GM21360 (cell line): ENCODE measurements at regions not wholly inside any gene's neighbourhood (a gene's known extent, or its start where the extent isn't known, plus 50 kb on each side); places are given as distances from the start of the nearest gene placed in this dataset.

Experiments used
- ATAC-seq: cut with Tn5 transposase; IDR thresholded peaks from one replicate; pipeline ENCODE4 v1.9.1; 2021; ENCODE audit warnings: mild to moderate bottlenecking, moderate library complexity; ENCODE audit not compliant: unreplicated experiment

- ATAC-seq: no peak
Measured at GRCh38 chr17:56648321-56648720, 54.8 kb downstream of the NOG start.

DNA sequence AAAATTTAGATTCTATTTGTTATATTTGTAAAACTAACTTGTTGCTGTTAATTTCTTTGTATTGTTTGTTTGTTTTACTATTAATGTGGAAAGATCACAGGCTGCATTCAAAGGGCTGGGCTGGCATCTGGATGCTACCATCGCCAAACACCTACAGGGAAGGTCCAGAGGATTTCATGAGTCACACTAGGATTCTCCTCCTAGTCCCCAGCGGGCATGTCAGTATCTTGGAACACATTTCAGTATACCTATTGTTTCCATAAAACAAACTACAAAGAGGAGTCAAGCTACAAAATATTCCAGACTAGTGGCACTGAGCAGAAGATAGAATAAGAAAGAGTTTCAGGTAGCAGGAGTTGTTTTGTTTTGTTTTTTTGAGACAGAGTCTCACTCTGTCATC is 55.3 kb downstream of the NOG start:
- ATAC-seq: no peak

GRCh38 chr17:56652628-56653027 is 59.1 kb downstream of the NOG start:
- no peak for ATAC-seq

DNA sequence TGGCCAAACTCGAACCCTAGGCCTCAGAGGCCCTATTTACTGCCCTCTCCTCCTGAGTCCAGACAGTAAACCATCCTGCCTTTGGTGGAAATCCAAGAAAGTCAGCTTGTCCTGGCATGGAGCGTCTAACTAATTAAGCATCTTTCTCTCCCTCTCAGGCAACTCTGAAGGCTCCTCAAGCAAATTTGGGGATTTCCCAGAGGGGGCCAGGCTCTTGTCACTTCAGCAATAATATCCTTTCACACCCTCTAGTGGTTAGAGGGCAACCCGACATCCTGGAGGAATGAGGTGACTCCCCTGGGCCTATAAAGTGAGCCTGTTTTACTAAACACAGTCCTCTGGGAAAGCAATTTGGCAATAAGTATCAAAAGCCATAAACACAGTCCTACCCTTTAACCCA is 60.4 kb downstream of the NOG start:
- ATAC-seq: peak; percentile 100

GRCh38 chr17:56656701-56657327 is 63.3 kb downstream of the NOG start:
- no peak for ATAC-seq

DNA sequence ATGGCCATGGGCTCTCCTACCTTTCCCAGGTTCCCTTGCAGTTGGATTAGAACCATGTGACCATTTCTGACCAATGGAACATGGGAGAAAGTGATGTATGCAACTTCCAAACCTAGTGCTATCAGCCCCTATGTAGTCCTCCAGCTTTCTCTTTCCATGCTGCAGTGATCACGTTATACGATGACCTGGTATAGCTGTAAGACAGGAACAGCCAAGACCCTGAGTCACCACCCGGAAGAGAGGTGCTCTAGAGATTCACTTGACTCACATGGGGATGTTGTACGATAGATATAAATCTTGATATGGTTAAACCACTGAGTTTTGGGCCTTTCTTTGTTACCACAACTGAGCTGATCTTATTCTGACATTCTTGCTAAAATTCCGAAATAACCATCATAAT is 65.1 kb downstream of the NOG start:
- no peak for ATAC-seq

GRCh38 chr17:56659622-56660021 is 66.1 kb downstream of the NOG start:
- no peak for ATAC-seq

DNA sequence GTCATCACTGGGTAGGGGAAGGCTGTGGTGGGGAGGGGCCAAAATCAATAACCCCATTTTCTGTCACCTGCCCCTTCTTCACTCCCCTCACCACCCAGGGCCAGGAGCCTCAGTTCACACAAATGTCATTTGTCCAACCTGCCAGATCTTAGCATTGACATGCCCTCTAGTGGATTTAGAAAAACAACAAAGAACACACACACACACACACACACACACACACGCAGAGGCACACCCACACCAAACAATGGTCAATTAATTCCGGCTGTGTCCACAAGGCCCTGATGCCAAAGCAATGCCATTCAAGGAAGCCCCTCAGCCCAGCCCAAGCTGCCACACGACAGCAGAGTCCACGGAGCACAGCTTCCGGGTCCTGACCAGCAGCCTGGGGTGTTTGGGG is 68.4 kb downstream of the NOG start:
- no peak for ATAC-seq

GRCh38 chr17:56665864-56666263 is 72.4 kb downstream of the NOG start:
- no peak for ATAC-seq

- ATAC-seq: no peak
Measured at GRCh38 chr17:56667925-56668458, 74.5 kb downstream of the NOG start.

DNA sequence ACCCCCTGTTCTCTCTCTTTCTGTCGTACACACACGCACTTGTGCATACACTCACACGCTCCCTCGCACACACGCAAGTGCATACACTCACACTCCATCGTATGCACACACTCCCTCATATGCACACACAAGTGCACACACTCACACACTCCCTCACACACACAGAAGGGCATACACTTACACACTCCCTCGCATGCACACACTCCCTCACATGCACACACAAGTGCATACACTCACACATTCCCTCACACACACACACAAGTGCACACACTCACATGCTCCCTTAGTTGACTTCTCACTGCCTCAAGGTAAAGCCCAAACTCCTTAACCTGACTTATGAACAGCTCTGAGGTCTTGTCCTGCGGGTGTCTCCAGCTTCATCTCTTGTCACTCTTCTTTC is 78.7 kb downstream of the NOG start:
- ATAC-seq: no peak

DNA sequence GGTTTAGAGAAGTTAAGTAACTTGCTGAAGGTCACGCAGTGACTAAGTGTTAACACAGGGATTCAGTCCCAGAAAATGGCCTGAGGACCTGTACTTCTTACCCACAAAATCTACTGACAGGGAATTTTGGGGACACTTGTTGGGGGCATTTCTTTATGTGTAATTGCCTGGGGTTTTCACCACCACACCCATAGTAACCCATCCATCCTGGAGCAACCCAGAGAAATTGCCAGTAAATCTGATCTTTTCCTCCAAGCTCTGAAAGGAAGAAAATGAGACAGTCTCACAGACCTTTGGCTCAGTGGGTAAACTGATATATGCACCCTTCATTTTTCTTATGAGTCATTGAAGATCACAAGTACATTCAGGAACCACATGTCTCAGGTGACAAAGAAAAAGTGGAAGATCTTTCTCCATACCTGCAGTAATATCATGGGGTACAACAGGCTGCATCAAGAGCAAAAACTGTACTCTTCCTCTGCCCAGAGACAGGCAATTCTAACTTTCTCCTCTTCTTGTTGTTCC is 81.0 kb downstream of the NOG start:
- ATAC-seq: no peak

DNA sequence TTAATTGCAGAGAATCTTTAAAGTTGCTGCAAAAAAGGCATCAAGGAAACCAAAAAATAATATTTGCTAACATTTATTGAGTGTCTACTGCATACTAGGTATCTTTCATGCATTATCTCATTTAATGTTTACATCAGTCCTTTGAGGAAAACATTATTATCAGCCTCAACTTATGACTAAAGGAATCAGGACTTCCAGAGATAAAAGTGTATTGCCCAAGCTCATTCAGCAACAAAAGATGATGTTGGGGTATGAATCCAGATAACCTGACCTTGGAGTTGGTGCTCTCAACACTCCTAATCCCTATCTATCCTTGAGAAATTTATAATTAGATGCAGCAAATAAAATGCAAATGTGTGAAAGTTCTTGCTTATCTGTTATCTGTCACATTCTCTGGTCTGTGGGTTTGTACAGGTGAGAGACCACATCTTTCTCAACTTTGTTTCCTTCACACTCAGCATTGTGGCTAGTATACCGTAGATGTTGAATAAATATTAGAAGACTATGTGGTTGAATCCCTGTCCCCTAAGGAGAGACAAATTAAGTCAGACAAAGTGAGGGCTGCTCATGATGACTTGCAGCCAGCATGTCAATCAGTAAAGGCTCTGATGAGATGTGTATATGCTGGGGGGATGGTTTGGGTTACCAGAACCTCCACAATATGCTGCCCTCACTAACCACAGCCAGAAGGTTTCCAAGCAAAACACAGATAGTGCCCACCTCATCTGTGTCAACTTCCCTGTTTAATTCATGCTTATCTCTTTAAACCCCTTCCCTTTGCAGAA is 82.6 kb downstream of the NOG start:
- ATAC-seq: no peak

DNA sequence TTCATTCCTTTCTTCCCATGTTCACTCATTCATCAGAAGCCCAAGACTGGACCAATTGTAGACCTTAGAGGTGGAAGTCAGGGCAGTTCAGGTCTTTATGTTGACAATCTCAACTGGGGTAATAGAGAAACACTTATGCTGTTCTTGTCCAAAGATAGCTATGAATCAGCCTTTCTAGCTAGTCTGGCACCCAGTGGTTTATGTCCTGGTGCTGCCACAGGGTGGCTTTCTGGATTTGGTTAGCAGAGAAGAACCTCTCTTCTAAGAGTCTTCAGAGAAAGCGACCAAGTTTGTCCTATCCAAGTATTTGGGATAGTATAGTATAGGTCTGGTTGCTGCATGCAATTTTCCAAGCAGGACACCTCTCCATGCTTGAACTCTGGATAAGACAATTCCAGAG is 83.3 kb downstream of the NOG start:
- ATAC-seq: no peak

DNA sequence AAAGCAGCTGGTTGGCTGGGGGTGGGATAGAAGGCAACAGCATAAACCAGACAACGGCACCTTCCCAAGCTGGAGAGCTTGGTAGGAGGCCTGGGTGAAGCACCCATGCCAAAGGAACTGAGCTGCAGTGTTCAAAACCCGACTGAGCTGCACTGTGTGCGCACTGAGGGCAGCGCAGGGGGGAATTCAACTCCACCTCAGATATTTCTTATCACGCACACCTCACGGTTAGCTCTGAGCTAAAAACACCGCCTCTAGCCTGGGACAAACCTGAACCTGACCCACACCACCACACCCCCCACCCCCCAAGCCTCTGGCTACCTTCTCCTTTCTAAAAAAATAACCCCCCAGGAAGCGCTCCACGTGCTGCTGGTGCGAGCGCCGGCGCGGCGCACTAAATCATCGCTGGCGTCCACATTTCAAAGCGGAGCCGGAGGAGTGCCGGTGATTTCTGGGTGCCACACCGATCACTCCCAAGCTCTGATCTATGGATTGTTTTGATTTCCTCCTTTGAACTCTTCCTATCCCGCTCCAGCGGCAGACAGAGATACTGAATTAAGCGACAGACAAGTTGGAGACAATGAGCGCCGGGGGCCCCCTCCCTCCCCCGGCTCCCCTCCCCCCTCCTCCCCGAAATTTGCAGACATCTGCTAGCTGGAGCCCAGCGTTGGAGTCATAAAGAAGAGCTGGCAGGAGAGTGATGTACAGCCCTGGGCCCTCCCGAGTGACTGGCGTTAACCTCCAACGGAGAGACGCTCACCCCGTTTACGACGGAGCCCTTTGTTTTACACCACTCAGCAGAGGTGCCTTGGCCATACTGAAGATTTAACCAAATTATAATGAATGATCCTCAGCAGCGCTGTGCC is 85.0 kb downstream of the NOG start:
- ATAC-seq: no peak

- no peak for ATAC-seq
Measured at GRCh38 chr17:56679115-56679776, 85.7 kb downstream of the NOG start.

GRCh38 chr17:56679777-56680422 is 86.4 kb downstream of the NOG start:
- no peak for ATAC-seq

GRCh38 chr17:56680676-56681075 is 87.2 kb downstream of the NOG start:
- no peak for ATAC-seq

DNA sequence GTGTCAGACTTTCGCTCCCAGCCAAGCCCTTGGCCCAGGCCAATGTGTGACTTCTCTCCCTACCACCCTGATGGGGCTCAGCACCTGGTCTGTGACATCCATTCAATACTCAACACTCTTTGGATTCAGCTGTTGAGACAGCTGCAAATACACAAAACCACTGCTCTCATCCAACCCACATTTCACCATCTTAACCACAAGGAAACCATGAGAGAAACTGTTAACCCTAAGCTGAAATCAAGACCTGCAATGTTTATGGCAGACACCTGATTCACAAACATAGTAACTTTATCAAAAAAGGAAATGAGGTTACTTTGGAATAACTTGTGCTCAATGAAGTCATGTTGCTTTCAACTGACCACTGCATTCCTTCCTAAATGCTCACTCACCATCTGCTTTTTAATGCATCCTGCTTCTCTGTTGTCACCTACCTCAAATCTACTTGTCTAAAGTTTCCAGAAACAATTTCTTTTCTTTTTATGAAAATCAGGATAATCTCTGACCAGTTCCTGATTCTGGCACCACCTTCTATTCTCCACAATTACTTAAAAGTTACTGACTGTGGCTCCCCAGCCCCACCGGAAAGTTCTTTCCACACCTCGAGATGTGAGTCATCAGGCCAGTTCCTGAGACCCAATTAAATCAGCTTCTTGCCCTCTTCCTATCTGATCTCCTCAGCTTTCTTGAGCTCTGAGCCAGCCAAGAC is 88.2 kb downstream of the NOG start:
- no peak for ATAC-seq

DNA sequence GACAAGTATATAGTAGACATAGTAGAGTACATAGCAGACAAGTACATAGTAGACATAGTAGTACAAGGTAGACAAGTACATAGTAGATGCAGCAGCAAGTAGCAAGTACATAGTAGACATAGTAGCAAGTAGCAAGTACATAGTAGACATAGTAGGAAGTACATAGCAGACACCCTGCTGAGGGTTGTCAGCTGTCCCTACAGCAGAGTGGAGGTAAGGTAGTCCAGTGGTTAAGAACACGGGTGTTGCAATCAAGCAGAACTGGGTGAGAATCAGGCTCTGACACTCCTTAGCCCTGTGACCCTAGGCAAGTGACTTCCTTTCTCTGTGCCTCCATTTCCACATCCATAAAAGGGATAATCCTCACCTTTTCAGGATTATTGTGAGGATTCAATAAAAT is 94.7 kb downstream of the NOG start:
- no peak for ATAC-seq
